HL-60 (cell line): ENCODE measurements at regions not wholly inside any gene's neighbourhood (a gene's known extent, or its start where the extent isn't known, plus 50 kb on each side); places are given as distances from the start of the nearest gene placed in this dataset.

Experiments
- DNase-seq, 2 experiments: peaks; one replicate each; pipeline ENCODE4 v3.0.0-alpha.2; 2010 to 2020; ENCODE audit warnings: low read depth in 1 of 2, low spot score in 1 of 2
- H3K27ac ChIP-seq: fragments of 250-450 bp; sonication (Bioruptor Pico); replicated peaks from 2 replicates; pipeline ENCODE4 v1.5.1; 2020; ENCODE audit warnings: mild to moderate bottlenecking, moderate library complexity
- H3K27me3 ChIP-seq: fragments of 250-450 bp; sonication (Bioruptor Pico); 2 replicates; pipeline ENCODE4 v1.5.1; 2021; ENCODE audit warnings: mild to moderate bottlenecking, moderate library complexity; ENCODE audit not compliant: insufficient read depth, poor library complexity, severe bottlenecking
- H3K4me3 ChIP-seq: replicated peaks from 2 replicates; pipeline ENCODE4 v1.5.1; 2011; ENCODE audit warnings: mild to moderate bottlenecking, control low read depth, low read length; ENCODE audit not compliant: insufficient read depth
- GABPA ChIP-seq: IDR thresholded peaks from 2 replicates; pipeline ENCODE4 v1.6.1; 2012; ENCODE audit warnings: low read depth
- POLR2AphosphoS5 ChIP-seq: IDR thresholded peaks from 2 replicates; pipeline ENCODE4 v1.6.1; 2012; ENCODE audit warnings: low read depth
- SPI1 ChIP-seq: IDR thresholded peaks from 2 replicates; pipeline ENCODE4 v1.6.1; 2012; ENCODE audit warnings: low read depth, mild to moderate bottlenecking, borderline replicate concordance
- TF ChIP-seq, protein P1 (sequence below): IDR thresholded peaks from 2 replicates; pipeline ENCODE4 v1.6.1; 2012; ENCODE audit warnings: low read depth; ENCODE audit not compliant: insufficient replicate concordance
- TF ChIP-seq, protein P2 (sequence below): IDR thresholded peaks from one replicate; pipeline ENCODE4 v1.5.1; 2011; ENCODE audit warnings: low read length, control low read depth, inconsistent platforms; ENCODE audit not compliant: insufficient read depth

DNA sequence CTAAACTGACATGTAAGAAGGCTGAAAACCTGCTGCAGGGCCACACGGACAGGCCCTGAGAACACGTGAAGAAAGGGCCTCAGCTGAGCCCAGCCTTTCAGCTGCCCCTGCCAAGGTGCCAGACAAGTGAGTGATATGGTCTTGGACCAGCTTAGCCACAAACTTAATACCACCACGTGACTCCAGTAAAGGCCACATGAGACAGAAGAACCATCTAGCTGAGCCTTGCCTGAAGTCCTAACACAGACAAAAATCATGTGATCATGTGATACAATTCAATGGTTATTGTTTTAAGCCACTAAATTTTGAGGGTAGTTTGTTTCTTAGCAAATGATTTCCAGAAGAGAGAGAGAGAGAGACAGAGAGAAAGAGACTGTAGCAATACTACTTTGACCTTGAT is 66.9 kb upstream of the ARHGAP20 start:
- Histone ChIP-seq H3K4me3 (no peak overlapping the region), H3K27ac (no peak overlapping the region), H3K27me3 (no peaks in the 10 kb centered on the region)
- no peak for DNase-seq
- TF ChIP-seq GABPA, result no peak
- no peak for TF ChIP-seq SPI1
- TF ChIP-seq, protein P1, sequence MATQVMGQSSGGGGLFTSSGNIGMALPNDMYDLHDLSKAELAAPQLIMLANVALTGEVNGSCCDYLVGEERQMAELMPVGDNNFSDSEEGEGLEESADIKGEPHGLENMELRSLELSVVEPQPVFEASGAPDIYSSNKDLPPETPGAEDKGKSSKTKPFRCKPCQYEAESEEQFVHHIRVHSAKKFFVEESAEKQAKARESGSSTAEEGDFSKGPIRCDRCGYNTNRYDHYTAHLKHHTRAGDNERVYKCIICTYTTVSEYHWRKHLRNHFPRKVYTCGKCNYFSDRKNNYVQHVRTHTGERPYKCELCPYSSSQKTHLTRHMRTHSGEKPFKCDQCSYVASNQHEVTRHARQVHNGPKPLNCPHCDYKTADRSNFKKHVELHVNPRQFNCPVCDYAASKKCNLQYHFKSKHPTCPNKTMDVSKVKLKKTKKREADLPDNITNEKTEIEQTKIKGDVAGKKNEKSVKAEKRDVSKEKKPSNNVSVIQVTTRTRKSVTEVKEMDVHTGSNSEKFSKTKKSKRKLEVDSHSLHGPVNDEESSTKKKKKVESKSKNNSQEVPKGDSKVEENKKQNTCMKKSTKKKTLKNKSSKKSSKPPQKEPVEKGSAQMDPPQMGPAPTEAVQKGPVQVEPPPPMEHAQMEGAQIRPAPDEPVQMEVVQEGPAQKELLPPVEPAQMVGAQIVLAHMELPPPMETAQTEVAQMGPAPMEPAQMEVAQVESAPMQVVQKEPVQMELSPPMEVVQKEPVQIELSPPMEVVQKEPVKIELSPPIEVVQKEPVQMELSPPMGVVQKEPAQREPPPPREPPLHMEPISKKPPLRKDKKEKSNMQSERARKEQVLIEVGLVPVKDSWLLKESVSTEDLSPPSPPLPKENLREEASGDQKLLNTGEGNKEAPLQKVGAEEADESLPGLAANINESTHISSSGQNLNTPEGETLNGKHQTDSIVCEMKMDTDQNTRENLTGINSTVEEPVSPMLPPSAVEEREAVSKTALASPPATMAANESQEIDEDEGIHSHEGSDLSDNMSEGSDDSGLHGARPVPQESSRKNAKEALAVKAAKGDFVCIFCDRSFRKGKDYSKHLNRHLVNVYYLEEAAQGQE, result no peak
- TF ChIP-seq, protein P2, sequence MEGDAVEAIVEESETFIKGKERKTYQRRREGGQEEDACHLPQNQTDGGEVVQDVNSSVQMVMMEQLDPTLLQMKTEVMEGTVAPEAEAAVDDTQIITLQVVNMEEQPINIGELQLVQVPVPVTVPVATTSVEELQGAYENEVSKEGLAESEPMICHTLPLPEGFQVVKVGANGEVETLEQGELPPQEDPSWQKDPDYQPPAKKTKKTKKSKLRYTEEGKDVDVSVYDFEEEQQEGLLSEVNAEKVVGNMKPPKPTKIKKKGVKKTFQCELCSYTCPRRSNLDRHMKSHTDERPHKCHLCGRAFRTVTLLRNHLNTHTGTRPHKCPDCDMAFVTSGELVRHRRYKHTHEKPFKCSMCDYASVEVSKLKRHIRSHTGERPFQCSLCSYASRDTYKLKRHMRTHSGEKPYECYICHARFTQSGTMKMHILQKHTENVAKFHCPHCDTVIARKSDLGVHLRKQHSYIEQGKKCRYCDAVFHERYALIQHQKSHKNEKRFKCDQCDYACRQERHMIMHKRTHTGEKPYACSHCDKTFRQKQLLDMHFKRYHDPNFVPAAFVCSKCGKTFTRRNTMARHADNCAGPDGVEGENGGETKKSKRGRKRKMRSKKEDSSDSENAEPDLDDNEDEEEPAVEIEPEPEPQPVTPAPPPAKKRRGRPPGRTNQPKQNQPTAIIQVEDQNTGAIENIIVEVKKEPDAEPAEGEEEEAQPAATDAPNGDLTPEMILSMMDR, result no peak
- TF ChIP-seq POLR2AphosphoS5, result no peak

DNA sequence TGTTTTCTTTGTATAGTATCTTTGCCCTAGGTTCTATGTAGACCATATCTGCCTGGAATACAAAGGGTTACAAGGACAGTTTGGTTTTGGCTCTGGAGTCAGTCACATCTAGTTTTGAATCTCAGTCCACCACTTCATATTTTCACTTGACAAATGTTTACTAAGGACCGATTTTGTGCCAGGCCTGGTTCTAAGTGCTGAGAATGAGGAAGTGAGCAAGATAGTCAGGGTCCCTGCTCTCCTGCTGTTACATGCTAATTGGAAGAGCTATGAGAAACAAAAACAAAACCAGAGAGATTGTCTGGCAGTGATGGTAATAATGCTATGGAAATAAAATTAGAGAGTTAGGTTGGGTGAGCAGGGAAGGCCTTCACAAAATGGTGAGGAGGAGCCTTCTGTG is 66.1 kb upstream of the ARHGAP20 start:
- Histone ChIP-seq H3K27me3 (no peaks in the 10 kb centered on the region), H3K4me3 (no peak overlapping the region), H3K27ac (no peak overlapping the region)
- TF ChIP-seq POLR2AphosphoS5, result no peak
- peak; percentile 83 for TF ChIP-seq SPI1
- no peak for DNase-seq

DNA sequence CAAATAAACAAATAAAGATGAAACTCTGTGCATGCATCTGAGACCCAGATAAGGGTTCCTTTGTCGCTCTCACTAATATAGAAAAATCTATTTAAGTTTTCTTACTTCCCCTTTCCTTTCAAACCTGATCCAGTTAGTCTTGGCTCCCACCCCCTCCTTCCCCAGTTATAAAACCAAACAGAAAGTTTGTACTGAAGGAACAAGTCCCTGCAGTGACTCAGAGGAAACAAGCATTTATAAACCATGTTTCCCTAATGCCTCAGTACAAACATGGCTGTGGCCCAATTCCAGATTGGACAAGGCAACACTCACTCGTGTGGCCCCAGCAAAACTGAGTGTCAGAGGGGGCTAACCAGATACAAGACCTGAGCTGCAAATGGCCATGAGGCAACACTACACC is 65.5 kb upstream of the ARHGAP20 start:
- no peak for DNase-seq
- TF ChIP-seq POLR2AphosphoS5 (no peak), SPI1 (no peak), GABPA (no peak)
- TF ChIP-seq, protein P1, result no peak
- TF ChIP-seq, protein P2, result no peak
- Histone ChIP-seq H3K27me3 (no peaks in the 10 kb centered on the region), H3K27ac (no peak overlapping the region), H3K4me3 (no peak overlapping the region)

DNA sequence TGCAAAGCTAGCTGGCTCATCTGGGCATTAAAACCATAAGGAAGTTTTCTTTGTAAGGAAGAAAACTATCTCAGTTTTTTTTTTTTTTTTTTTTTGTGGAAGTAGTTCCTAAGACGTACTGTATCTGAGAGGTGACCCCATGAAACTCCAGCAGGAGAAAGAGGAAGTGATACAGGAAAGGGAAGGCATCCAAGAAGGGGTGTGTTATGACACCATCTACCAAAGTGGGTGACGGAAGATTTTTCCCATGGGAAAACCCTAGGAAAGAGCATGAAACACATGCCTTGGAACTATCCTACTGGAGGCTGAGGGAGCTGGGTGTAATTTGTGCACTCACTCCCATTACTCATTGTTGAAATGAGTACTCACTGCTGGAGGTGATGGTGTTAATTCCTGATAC is 63.8 kb upstream of the ARHGAP20 start:
- no peak overlapping the region for H3K27ac ChIP-seq
- peak; percentile 42; the same call in 1 of the 2 replicates for TF ChIP-seq SPI1
- TF ChIP-seq POLR2AphosphoS5, result no peak

DNA sequence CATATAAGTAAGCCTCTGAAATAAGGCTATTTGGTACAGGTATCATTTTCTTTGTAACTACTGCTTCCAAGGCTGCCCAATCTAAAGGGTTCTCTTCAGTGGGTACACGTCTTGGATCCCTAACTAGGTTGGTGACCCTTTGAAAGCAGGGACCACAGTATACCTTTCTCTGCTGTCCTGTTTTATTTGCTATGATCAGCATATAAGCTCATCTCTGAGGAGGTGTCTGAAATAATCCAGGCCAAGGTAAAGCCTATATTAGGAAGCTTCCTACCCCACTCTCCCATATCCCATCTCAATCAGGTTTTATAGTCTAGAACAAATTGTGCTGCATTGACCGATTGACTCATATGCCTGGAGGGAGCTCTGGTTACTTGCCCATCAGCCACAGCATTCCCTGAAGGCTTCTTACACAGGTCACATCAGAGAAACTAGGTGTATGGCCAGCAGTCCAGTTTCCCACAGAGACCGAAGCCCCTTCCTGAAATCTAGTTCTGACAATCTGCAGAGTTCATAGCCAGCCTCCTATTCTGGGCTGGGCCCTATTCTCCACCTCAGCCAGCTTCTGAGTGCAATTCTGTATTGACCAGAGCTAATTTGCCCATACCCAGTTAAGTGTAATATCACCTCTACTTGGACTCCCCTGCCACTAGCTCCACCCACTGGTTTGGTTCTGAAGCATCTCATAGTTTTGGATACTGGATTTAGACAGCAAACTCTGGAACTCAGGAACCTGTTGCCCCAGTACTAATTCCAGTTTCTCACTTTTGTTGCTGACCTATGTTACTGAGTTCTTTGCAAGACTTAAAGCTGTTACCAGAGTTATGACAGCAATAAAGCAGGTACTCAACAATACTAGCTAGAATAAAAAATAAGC is 62.1 kb upstream of the ARHGAP20 start:
- Histone ChIP-seq H3K27ac (no peak overlapping the region), H3K4me3 (no peak overlapping the region), H3K27me3 (no peaks in the 10 kb centered on the region)
- TF ChIP-seq POLR2AphosphoS5, result no peak
- TF ChIP-seq SPI1, result no peak
- no peak for TF ChIP-seq GABPA
- TF ChIP-seq, protein P1, result no peak
- TF ChIP-seq, protein P2, result no peak
- DNase-seq, result no peak

More for the DNA sequence above, 63.8 kb upstream of the ARHGAP20 start:
- Histone ChIP-seq H3K27me3 (no peaks in the 10 kb centered on the region), H3K4me3 (no peak overlapping the region)
- no peak for DNase-seq
